HG02571 (cell line): ENCODE measurements at regions not wholly inside any gene's neighbourhood (a gene's known extent, or its start where the extent isn't known, plus 50 kb on each side); places are given as distances from the start of the nearest gene placed in this dataset.
A peak's percentile ranks its signal among the peaks of the same experiment; 100 is the strongest.

ENCODE experiments used
- ATAC-seq: cut with Tn5 transposase; IDR thresholded peaks from one replicate; pipeline ENCODE4 v1.9.1; 2021; ENCODE audit warnings: mild to moderate bottlenecking, moderate library complexity; ENCODE audit not compliant: unreplicated experiment

DNA sequence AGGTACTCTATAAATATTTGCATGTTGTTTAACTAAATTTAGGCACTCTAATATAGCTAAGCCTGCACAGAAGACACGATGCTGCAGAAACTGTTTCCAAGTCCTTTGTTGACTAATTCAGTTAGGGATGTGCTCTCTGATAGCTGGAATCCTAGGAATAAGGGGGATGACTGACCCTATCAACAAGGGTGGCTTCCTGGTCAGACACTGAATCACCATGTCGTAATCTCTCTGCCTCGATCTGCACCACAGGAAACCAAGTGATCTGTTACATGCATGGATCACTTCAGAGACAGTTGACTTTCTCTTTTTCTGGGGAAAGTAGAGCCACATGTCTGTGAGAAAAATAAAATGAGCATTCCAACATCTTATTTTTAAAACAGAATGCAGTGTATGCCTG lies 169.1 kb downstream of the GUCY2F start:
- no peak for ATAC-seq

DNA sequence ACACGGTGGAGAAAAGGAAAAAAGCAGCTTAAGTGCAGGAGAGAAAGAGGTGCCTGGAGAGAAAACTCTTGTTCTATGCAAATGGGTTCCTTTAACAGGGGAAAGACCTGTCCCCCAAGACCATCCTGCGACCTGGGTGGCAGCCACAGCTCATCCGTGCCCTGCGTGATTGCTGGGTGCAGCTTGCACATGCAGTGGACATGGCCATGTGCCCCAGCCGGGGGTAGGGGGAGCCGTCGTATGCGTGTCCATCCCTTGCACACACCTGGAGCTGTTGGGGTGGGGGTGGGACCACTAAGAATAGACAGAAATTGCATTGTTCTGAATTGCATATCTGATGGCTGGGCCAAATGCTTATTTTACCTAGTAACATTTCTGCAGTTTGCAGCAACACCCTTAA lies 171.9 kb downstream of the GUCY2F start:
- no peak for ATAC-seq

DNA sequence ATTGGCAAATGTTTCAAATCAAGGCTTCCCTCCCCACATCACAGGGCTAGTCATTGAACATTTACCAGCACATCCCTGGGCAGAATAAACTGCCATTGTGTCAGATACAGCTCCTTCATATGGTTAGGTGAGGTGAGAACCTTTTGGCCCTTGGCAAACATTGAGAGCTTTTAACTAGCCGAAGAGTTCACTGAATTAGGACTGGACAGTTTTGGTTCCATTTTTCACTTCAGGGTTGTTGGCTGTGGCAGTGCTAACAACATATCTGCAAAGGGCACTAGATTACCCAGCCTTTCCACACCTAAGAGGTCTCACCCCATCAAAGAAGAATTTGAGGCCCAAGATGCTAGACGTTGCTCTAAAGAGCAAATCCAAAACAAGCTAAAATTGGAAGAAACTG lies 180.7 kb downstream of the GUCY2F start:
- no peak for ATAC-seq

DNA sequence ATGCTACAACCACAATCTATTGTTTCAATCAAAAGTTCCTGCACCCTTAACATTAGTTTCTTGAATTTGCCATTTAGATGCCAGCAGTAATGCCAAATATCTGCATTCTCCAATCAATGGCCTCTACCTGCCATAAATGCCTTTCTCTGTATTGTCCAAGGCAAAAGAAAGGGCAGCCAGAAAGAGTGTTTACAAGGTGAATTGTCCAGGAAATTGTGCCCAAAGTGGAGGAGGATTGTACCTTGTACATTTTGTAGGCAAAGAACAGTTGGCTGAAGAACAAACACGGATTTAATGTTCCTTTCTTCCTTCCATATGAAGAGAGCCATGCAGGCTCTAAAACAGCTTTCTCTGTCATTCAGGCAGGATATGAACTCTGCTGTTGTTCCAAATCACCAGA lies 181.5 kb downstream of the GUCY2F start:
- ATAC-seq = no peak

DNA sequence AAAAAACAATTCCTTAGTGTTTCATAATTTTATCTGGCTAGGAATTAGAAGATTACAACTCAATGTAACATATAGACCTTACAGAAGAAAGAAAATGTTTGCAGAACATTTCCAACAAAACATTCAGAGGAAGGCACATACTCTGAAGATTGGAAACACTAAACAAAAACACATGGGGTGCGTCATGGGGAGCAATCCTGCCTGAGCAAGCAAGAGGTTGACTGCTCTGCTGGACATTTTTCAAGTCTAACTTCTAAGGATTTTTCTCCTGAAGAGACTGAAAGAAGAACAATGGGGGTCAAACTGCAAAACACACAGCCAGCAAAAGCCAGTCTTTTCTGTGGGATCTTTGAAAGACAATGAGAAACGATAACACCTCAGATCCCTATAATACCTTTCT lies 182.8 kb downstream of the GUCY2F start:
- no peak for ATAC-seq

DNA sequence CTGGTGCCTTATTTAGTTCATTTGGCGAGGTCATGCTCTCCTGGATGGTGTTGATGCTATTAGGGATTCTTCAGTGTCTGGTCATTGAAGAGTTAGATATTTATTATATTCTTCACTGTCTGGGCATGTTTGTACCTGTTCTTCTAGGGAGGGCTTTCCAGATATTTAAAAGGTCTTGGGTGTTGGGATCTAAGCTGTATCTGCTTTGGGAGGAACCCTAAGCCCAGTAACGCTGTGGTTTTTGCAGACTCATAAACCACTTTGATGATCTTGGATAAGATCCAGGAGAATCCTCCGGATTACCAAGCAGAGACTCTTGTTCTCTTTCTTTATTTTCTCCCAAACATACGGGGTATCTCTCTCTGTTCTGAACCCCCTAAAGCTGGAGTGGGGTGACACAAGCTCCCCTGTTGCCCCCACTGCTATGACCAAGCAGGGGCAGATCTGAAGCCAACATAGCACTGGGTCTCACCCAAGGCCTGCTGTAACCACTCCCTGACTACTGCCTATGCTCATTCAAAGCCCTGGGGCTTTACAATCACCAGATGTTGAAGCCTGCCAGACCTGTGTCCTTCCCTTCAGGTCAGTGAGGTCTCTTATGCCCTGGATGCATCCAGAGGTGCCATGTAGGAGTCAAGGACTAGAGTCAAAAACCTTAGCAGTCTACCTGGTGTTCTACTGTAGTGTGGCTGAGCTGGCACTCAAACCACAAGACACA lies 187.6 kb downstream of the GUCY2F start:
- ATAC-seq = no peak

DNA sequence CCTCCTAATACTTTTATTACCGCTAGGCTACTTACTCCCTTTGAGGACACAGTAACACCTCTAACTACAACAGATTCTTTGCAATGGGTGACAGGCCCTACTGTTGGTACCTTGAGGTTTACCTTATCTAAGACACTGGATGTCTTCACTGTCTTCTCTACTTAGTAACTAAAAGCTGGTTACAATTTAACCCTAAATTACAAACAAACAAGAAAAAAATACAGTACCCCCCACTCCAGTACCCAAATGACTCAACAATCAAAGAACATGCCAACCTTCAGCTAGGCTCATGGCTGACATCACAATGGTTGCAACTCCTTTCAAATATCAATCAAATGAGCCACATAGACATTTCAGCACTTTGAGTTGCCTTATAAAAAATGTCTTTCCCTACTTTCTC lies 198.0 kb downstream of the GUCY2F start:
- no peak for ATAC-seq

DNA sequence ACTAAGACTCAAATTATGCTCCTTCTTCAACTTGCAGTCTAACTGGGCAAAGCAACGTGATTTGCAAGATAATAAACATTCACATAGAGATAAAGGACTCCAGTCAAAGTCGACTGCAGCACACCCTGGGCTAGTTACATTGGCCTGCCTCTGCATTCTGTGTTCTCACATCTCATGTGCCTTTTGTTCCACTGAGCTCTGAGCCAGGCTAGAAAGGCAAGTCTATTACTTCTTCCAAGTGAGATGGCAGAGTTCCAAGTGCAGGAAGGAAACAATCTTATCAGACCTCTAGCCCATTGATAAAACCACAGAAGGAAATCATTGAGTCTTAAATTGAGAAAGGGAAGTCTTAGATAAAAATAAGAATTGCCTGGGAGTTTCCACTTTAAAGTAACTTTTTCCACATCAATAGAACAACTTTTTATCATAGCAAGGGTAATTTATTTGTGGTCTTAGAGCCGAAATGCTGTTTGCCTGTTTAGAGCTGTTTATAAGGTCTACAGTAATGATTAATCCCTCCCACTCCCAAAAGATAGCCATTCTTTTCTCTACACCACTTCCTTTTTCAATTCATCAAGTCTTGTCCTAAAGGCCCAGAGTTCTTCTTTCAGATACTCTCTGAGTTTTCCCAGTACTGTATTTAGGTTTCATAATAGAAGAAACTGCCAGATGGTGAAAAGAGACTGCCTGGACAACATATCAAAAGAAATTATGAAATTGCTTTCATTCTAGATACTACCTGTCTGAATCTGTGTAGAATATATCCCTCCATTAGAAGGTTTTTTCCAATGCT lies 200.2 kb downstream of the GUCY2F start:
- ATAC-seq = no peak

DNA sequence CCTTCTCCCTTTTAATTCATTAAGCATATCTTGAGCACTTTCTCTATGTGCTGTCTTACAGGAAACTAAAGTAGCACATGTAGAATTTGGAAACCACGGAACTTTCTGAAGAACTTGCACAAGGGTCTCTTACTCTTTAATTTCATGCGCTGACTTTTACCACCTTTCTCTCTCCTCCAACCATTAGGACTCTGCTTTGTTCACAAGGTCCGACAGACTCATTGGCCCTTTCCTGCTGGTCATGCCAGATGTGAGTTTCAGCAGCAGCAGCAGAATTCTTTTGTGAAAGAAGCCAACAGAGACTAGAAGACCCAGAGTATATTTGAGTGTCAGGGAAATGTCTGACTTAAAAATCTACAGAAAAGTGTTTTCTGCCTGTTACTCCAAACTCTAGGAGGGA lies 207.1 kb downstream of the GUCY2F start:
- ATAC-seq = no peak

DNA sequence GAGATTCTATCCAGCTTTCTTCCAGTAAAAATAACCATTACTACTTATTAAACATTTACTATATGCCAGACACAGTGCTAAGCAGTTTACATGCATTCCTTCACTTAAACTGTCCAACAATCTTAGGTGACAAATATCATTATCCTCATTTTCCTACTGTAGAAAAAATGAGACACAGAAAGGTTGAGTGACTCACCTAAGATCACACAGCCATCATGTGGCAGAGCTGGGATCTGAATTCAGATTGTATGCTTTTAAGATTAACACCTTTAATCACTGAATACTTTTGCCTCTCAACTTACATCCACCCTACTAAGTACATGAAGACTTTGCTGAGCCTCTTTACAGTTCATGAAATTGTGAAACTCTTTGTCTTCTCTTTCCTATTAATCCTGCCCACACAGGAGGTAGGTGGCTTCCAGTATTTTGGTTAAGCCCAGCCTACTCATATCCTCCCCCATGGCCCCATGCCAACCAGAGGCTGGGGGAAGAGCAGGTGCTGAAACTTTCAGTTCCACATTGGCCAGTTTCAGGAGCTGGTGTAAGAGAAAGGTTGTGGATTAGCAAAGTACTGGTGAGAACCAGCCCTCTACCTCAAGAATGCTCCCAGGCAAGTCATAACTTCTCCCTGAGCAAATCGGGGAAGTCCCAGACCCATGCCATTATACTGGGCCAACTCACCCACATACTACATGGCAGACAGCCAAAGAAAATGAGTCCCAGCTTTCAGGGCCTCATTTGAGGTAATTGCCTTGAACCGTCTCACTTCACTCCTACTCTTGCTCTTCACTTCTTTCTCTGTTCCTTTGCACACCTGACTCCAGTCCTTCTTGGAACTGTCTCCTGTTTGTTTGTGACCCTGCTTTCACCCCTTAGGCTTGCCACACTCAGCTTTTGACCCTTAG lies 211.1 kb downstream of the GUCY2F start:
- ATAC-seq = peak; percentile 95

DNA sequence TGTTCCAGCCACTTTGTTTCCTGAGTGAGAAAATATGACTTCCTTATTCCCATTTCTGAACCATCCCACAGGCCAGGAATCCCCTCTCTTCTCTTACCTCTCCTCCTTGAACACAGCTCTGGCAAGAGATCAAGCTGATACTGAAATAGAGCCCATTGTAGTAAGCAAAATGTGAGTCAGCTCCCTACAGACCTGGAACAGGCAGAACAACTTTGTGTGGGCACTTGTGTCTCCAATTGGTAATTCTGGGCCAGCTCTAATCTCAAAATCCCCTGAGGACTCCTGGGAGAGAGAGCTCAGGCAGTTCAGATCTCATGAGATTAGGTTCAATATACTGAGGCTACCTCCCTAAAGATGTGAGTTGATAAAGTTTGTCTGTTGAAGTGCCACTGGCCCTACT lies 213.5 kb downstream of the GUCY2F start:
- no peak for ATAC-seq

DNA sequence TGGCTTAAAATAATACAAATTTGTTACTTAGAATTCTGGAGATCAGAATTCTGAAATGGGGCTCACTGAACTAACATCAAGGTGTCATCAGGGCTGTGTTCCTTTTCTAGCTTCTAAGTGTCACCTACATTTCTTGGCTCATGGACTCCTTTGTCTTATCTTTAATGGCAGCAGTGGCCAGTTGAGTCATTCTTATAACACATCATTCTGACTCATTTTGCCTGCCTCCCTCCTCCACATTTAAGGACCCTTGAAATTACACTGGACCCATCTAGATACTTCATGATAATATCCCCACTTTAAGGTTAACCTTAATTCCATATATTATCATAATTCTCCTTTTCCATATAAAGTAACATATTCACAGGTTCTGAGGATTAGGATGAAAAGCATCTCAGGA lies 215.9 kb downstream of the GUCY2F start:
- no peak for ATAC-seq

DNA sequence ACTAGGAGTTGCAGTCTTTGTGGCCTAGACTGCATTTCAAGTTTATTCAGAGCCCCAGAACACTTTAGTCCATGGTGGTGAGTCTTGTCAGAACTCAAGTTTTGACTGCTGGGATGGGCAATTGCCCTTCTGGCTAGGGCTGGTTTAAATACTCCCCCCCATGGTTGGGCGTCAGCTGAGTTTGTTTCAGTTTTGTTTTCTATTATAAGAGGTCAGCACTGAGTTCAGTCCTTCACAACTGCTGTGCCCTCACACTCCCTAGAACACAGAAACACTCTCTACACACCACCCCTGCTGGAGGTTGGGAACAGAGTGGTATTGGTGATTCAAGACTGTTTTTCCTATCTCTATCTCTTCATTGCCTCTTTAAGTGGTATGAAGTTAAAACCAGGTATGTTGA lies 217.0 kb downstream of the GUCY2F start:
- peak; percentile 82 for ATAC-seq

DNA sequence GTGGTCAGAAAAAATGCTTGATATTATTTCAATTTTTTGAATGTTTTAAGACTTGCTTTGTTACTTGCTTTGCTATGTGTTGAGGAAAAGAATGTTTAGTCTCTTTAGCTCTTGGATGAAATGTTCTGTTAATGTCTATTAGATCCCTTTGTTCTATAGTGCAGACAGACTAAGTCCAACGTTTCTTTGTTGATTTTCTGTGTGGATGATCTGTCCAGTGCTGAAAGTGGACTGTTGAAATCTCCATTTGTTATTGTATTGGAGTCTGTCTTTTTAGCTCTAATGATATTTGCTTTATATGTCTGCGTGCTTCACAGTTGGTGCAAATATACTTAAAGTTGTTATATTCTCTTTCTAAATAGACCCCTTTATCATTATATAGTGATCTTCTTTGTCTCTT lies 220.6 kb downstream of the GUCY2F start:
- ATAC-seq = no peak

DNA sequence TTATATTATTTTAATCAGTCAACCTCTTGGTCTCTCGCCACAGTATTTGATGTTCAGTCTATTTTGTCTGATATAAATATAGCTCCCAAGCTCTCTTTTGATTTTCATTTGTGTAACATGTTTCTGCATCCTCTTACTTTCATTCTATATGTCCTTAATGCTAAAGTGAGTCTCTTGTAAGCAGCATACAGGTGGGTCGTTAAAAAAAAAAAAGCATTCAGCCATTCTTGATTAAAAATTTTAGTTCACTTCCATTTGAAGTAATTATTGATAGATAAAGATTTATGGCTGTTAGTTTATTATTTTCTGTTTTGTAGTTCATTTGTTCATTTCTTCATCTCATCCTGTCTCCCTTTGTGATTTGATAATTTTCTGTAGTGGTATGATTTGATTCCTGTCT lies 229.1 kb downstream of the GUCY2F start:
- no peak for ATAC-seq

DNA sequence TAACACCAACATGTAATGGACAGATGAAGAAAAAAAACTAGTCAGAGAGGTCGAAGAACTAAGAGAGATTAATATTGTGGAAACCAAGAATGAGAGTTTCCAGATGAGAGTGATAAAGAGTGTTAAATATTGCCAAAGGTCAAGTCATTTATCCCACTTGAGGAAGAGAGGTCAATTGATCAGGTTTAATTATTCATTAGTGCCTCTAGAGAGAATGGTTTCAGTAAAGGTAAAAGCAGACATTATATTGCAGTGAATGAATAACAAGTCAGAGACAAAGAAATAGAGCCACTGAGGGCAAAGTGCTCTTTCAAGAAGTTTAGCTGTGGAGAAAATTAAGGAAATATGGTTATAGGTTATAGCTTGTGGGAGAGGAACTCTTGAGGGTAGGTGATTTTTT lies 263.1 kb downstream of the GUCY2F start:
- no peak for ATAC-seq

DNA sequence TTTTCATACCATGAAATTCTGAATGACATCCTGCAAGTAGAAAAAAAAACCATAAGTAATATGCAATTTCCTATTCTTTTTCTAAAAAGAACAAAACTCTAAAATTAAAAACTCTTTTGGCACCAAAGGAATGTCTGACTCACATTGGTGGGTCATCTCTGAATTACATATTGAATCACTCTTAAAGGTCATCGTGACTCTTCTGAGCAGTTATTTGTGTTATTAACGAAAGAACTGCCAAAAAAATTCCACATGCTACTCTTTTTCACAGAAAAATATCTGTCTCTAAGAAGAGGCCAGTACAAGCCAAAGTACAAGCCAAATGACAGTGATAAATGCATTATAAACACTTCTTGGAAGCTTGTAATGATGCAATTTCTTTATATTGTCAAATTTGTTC lies 282.2 kb downstream of the GUCY2F start:
- no peak for ATAC-seq

DNA sequence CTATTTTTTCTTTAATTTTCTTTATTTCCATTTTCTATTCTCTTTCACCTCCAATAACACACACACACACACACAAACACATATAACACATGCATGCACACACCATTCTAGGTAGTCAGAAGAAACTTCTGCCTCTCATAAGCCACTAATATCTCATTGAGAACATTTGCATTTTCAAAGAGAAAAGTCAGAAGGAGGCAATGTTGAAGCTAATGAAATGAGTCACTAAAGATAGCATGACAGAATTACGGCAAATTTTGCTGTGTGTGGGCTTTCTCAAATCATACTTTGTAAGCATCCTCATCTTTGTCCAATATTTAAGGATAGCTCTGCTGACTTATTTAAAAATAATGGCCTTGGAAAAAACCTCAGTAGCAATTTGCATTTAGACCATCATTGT lies 291.3 kb downstream of the GUCY2F start:
- peak; percentile 44 for ATAC-seq

DNA sequence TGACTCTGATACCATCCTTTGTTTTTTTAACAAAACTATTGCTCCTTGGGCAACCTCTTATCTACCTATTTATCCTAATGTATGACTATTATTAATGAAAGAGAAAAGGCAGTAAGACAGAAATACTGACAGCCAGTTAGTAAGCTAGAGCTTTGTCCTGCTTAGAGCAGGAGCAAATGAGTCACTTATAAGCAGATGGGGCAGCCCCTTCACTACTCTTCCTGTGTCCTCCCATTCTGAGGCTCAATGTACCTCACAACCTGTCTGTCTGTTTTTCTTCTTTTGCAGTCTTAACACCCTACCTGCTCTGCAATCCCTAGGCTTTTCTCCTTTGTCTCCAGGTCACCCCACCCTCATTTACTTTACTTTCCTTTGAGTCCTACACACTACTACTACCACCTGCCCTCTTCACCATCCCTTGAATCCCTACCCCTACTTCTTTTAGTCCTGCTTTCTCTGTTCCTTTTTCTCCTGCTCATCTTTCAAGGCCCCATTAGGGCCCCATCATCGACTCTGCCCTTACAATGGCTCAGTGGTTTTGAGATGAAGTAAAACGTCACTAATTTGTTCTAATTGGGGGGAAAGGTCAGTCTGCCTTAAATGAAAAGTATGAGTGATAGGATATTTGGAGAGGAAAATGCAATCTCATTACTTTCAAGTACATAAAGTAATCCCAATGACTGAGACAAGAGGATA lies 294.3 kb downstream of the GUCY2F start:
- peak; percentile 81 for ATAC-seq

DNA sequence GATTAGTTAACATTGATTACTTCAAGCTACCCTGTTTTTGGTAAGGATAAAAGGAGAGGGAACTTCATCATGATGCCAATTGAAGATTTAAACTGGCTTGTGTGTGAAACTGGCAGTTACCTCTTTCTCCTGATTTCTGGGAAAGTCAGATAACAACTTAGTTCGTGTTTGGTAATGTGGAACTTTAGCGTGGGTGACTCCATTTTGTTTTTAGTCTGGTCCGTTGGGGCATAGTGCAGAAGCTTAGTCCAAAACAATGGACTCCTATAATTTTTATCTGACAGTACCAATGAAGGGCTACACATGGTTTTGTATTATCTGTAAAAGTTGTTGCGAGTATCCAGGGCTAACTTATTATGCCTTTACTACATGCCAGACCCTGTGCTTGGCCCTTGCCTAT lies 294.9 kb downstream of the GUCY2F start:
- no peak for ATAC-seq
